HEK293T (cell line): ENCODE measurements at regions not wholly inside any gene's neighbourhood (a gene's known extent, or its start where the extent isn't known, plus 50 kb on each side); places are given as distances from the start of the nearest gene placed in this dataset.

Source experiments
- FOXK2 ChIP-seq: fragments of 450-650 bp; IDR thresholded peaks from 2 replicates; pipeline ENCODE4 v1.6.1; 2016; ENCODE audit warnings: mild to moderate bottlenecking
- HDGF ChIP-seq: fragments of 450-650 bp; IDR thresholded peaks from 2 replicates; pipeline ENCODE4 v1.6.1; 2017; ENCODE audit warnings: antibody characterized with exemption, borderline replicate concordance
- NFRKB ChIP-seq: fragments of 450-650 bp; IDR thresholded peaks from 2 replicates; pipeline ENCODE4 v1.6.1; 2016; ENCODE audit warnings: mild to moderate bottlenecking, moderate library complexity
- SP1 ChIP-seq: fragments of 450-650 bp; IDR thresholded peaks from 2 replicates; pipeline ENCODE4 v1.6.1; 2017

DNA sequence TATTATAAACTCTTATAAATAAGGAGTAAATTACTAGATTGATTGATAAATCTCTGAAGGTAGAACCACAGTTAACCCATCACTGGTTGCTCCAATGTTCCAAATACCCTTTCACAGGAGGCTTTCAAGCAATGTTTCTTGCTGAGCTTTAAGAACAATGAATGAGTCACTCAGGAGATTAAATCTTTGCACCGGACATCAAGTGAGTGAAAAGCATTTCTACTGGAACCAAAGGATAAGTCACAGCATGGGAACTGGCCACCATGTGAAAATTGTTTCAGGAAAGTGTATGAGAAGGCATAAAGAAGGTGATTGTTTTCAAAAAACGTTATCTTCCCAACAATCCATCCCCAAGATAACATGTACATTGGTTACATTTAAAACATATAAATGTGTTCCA lies 90.6 kb downstream of the CNTN3 start:
- TF ChIP-seq NFRKB = no peak
- TF ChIP-seq SP1 = no peak
- no peak for TF ChIP-seq HDGF
- no peak for TF ChIP-seq FOXK2
